ENCODE measurements at regions not wholly inside any gene's neighbourhood (a gene's known extent, or its start where the extent isn't known, plus 50 kb on each side); places are given as distances from the start of the nearest gene placed in this dataset.

DNA sequence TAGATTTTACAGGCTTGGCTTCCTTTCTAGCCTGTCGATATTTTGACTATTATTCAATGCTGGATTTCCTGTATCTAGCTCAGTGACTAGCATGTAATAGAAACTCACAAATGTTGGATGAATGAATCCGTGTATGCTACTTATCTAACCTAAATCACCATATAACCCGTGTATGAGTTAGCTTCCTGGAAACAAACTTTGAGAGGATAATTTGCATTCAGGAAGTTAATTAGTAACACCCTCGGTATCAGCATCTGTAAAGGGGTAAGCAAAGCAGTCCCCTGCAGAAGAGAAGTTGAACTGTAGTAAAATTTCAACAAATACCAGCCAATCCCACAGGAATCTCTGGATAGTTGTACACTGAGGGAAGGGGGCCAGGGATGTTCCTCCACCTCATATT lies 269.4 kb upstream of the LRATD1 start (continued):
- TF ChIP-seq, protein P1, sequence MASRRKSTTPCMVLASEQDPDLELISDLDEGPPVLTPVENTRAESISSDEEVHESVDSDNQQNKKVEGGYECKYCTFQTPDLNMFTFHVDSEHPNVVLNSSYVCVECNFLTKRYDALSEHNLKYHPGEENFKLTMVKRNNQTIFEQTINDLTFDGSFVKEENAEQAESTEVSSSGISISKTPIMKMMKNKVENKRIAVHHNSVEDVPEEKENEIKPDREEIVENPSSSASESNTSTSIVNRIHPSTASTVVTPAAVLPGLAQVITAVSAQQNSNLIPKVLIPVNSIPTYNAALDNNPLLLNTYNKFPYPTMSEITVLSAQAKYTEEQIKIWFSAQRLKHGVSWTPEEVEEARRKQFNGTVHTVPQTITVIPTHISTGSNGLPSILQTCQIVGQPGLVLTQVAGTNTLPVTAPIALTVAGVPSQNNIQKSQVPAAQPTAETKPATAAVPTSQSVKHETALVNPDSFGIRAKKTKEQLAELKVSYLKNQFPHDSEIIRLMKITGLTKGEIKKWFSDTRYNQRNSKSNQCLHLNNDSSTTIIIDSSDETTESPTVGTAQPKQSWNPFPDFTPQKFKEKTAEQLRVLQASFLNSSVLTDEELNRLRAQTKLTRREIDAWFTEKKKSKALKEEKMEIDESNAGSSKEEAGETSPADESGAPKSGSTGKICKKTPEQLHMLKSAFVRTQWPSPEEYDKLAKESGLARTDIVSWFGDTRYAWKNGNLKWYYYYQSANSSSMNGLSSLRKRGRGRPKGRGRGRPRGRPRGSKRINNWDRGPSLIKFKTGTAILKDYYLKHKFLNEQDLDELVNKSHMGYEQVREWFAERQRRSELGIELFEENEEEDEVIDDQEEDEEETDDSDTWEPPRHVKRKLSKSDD (conservative IDR thresholded peaks at IDR 0.05; ENCODE audit: low read length) = no peak
- TF ChIP-seq ARNT (IDR thresholded peaks at IDR 0.05) = no peak

DNA sequence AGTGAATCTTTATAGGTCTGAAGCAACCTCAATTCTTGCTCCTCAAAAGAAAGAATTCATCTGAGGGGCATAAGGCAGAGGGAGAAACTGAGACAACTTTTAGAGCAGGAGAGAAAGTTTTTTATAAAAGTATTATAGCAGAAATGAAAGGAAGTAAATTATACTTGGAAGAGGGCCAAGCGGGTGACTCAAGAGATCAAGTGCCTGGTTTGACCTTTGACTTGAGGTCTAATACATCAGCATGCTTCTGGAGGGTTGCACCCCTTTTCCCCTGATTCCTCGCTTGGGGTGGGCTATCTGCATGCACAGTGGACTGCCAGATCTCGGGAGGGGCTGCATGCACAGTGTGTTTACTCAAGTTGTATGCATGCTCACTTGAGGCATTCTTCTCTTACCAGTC lies 268.5 kb upstream of the LRATD1 start:
- intact Hi-C loops (cut with micrococcal nuclease) (no loop called here), in situ Hi-C loops (cut with MboI) (no loop called here)
- DNase-seq (ENCODE audit: extremely low read depth in 1 of 4, low spot score in 3 of 4) = no peak
- no peak for FAIRE-seq
- no peaks in the 10 kb centered on the region; the same call in 1 of the 2 replicates for H3K9me3 ChIP-seq (replicated peaks; ENCODE audit: control insufficient read depth, insufficient read depth, low read depth, low read length)
- no peaks in the 10 kb centered on the region for H3K79me2 ChIP-seq (ENCODE audit: control insufficient read depth, insufficient read depth, low read length)
- H3K9me1 ChIP-seq (ENCODE audit: control insufficient read depth, insufficient read depth, low read length) = no peaks in the 10 kb centered on the region
- no peak for TF ChIP-seq HNRNPH1 (optimal IDR thresholded peaks at IDR 0.05; ENCODE audit: low read depth, low read length)
- H3K9ac ChIP-seq (ENCODE audit: insufficient read depth in 1 of 2, low read depth in 2 of 2, low read length in 2 of 2) = no peak overlapping the region
- H3K4me1 ChIP-seq (replicated peaks in 1 of 2; ENCODE audit: control insufficient read depth in 2 of 2, insufficient read depth in 2 of 2, low read length in 2 of 2) = no peaks in the 10 kb centered on the region
- H4K20me1 ChIP-seq (replicated peaks; ENCODE audit: control insufficient read depth, insufficient read depth, low read length) = no peaks in the 10 kb centered on the region
- CTCF ChIA-PET (ENCODE audit: low intra/inter-chr PET ratio) = no interaction called here
- H3K36me3 ChIP-seq (ENCODE audit: control insufficient read depth, insufficient read depth, low read length) = no peaks in the 10 kb centered on the region
- no peak overlapping the region for H3K4me2 ChIP-seq (ENCODE audit: insufficient read depth, low read length)
- no peak overlapping the region for H3K4me3 ChIP-seq
- H3K27me3 ChIP-seq (ENCODE audit: control insufficient read depth in 2 of 2, insufficient read depth in 2 of 2, low read length in 2 of 2) = no peaks in the 10 kb centered on the region
- no peak overlapping the region for H3K27ac ChIP-seq (ENCODE audit: extremely low read depth, low read depth, low read length)
- no peak for ATAC-seq
- WGBS (ENCODE audit: insufficient coverage, low coverage, missing lambda C conversion rate) = 0% methylated on average over 3 of the region's 3 CpGs
- POLR2A ChIA-PET = no interaction called here
- no TSS peak for BruUV-seq (replicated peaks)
- no peak overlapping the region for H2AFZ ChIP-seq (ENCODE audit: low read depth, low read length)
